ENCODE measurements at regions not wholly inside any gene's neighbourhood (a gene's known extent, or its start where the extent isn't known, plus 50 kb on each side); places are given as distances from the start of the nearest gene placed in this dataset.

- no peak for DNase-seq
Observed at GRCh38 chr13:54901316-54901715, 1872.7 kb downstream of the OLFM4 start.

GRCh38 chr13:54912367-54912766 lies 1883.8 kb downstream of the OLFM4 start:
- H3K36me3 ChIP-seq: no peaks in the 10 kb centered on the region
- no peak for TF ChIP-seq CTCF (IDR thresholded peaks at IDR 0.05; ENCODE audit: low read depth, low read length)
- no peak for DNase-seq
- no peaks in the 10 kb centered on the region for H3K4me1 ChIP-seq
- H3K4me3 ChIP-seq (ENCODE audit: low read depth, low read length): no peak overlapping the region
- H3K9me3 ChIP-seq: no peaks in the 10 kb centered on the region
- no peaks in the 10 kb centered on the region for H3K27me3 ChIP-seq

More at GRCh38 chr13:54901316-54901715, 1872.7 kb downstream of the OLFM4 start:
- TF ChIP-seq CTCF (IDR thresholded peaks at IDR 0.05; ENCODE audit: low read depth, low read length): no peak
- H3K9me3 ChIP-seq: no peaks in the 10 kb centered on the region
- no peaks in the 10 kb centered on the region for H3K4me1 ChIP-seq
- no peaks in the 10 kb centered on the region for H3K27me3 ChIP-seq
- H3K4me3 ChIP-seq (ENCODE audit: low read depth, low read length): no peak overlapping the region
- no peaks in the 10 kb centered on the region for H3K36me3 ChIP-seq

DNA sequence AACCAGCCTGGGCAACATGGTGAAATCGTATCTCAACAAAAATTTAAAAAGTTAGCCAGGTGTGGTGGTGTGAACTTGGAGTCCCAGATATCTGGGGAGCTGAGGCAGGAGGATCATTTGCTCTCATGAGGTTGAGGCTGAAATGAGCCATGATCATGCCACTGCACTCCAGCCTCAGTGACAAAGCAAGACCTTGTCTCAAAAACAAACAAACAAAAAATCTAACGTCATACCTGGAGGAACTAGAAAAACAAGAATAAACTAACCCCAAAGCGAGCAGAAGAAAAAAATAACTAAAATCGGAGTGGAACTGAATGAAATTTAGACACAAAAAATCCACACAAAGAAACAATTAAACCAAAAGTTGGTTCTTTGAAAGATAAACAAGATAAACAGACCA lies 1885.1 kb downstream of the OLFM4 start:
- Histone ChIP-seq H3K9me3 (no peaks in the 10 kb centered on the region), H3K4me3 (ENCODE audit: low read depth, low read length) (no peak overlapping the region), H3K4me1 (no peaks in the 10 kb centered on the region), H3K36me3 (no peaks in the 10 kb centered on the region), H3K27me3 (no peaks in the 10 kb centered on the region)
- DNase-seq: no peak
- no peak for TF ChIP-seq CTCF (IDR thresholded peaks at IDR 0.05; ENCODE audit: low read depth, low read length)

DNA sequence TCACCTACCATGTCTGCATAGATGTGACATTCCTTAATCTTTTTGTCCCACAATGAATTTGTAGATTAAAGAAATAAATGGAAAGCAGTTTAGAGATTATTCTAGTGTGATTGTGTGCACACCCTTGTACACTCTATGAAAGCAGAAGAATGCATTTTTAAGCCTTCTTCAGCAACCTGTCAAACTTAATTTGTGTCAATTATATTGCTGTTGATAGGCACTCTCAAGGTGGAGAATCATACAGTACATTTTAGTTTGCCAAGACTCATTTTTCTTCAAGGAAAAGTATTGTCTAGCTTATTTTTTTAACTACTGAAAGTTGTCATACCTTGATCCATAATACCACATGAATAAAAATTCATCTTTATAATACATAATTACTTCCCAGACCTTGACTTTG lies 1898.9 kb downstream of the OLFM4 start:
- Histone ChIP-seq H3K36me3 (no peaks in the 10 kb centered on the region), H3K4me3 (ENCODE audit: low read depth, low read length) (no peak overlapping the region), H3K27me3 (no peaks in the 10 kb centered on the region), H3K4me1 (no peaks in the 10 kb centered on the region), H3K9me3 (no peaks in the 10 kb centered on the region)
- no peak for TF ChIP-seq CTCF (IDR thresholded peaks at IDR 0.05; ENCODE audit: low read depth, low read length)
- no peak for DNase-seq

DNA sequence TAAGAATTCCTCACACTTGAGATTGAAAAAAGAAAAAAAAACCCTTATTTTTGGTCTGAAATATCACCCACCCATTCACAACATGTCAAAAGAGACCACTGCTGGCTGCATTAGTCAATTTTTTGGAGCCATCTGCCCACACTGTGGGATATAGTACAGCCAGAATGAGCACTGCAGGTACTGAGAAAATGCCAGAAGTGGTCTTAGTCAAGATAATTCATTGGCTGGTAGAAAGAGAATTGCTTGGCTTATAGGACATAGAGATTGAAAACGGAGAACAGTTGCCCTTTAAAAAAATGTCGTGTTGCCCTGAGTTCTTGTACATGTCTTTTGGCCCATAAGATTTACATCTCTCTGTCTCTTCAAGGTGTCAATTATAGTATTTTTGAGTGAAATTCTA lies 1899.5 kb downstream of the OLFM4 start:
- TF ChIP-seq CTCF (IDR thresholded peaks at IDR 0.05; ENCODE audit: low read depth, low read length): no peak
- H3K27me3 ChIP-seq: no peaks in the 10 kb centered on the region
- H3K9me3 ChIP-seq: no peaks in the 10 kb centered on the region
- no peaks in the 10 kb centered on the region for H3K4me1 ChIP-seq
- no peak for DNase-seq
- no peaks in the 10 kb centered on the region for H3K36me3 ChIP-seq
- no peak overlapping the region for H3K4me3 ChIP-seq (ENCODE audit: low read depth, low read length)

- DNase-seq: no peak
- Histone ChIP-seq H3K4me3 (ENCODE audit: low read depth, low read length) (no peak overlapping the region), H3K4me1 (no peaks in the 10 kb centered on the region), H3K36me3 (no peaks in the 10 kb centered on the region), H3K27me3 (no peaks in the 10 kb centered on the region), H3K9me3 (no peaks in the 10 kb centered on the region)
- TF ChIP-seq CTCF (IDR thresholded peaks at IDR 0.05; ENCODE audit: low read depth, low read length): no peak
Observed at GRCh38 chr13:54934121-54934520, 1905.5 kb downstream of the OLFM4 start.
